ENCODE measurements at regions not wholly inside any gene's neighbourhood (a gene's known extent, or its start where the extent isn't known, plus 50 kb on each side); places are given as distances from the start of the nearest gene placed in this dataset.

DNA sequence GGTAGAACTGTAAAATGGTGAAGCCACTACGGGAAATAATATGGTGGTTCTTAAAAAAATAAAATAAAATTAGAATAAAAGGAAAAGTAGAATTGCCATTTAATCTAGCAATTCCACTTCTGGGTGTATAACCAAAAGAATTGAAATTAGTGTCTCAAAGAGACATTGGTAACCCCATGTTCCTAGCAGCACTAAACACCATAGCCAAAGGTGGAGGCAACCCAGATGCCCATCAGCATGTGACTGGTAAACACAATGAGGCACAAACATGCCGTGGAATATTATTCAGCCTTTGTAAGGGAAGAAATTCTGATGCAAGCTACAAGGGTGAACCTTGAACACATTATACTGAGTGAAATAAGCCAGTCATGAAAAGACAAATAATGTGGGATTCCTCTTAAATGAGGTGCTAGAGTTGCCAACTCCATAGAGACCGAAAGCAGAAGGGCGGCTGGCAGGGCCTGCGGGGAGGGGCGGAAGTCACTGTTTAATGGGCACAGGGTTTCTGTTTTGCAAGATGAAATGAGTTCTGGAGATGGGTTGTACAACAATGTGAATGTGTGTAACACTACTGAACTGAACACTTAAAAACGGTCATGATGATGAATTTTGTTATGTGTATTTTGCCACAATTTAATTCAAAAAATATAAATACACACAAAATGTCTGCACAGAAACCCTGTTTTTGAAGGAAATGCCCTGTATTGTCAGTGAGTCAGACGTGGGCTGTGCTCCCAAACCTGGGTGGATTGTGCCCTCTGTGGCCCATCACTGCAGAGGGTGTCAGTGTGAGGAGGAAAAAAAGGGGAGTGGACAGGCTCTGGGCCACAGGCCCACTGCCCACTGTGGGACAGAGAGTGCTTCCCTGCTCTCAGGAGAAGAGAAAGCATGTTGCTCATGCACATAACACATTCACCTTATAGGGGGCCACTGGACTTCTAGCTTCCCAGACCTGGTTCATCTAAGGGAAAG, 49.6 kb upstream of the CD93 start:
- H3K4me1 ChIP-seq: no peaks in the 10 kb centered on the region
- TF ChIP-seq, protein P1, sequence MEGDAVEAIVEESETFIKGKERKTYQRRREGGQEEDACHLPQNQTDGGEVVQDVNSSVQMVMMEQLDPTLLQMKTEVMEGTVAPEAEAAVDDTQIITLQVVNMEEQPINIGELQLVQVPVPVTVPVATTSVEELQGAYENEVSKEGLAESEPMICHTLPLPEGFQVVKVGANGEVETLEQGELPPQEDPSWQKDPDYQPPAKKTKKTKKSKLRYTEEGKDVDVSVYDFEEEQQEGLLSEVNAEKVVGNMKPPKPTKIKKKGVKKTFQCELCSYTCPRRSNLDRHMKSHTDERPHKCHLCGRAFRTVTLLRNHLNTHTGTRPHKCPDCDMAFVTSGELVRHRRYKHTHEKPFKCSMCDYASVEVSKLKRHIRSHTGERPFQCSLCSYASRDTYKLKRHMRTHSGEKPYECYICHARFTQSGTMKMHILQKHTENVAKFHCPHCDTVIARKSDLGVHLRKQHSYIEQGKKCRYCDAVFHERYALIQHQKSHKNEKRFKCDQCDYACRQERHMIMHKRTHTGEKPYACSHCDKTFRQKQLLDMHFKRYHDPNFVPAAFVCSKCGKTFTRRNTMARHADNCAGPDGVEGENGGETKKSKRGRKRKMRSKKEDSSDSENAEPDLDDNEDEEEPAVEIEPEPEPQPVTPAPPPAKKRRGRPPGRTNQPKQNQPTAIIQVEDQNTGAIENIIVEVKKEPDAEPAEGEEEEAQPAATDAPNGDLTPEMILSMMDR (IDR thresholded peaks at IDR 0.05): no peak
- intact Hi-C loops (cut with DNase I; ENCODE audit: low total_unique reads): loop anchor here (2.0 kb wide), 1 partner anchor 55 kb away; no protein-coding TSS in a partner anchor
- no peak overlapping the region for H3K27ac ChIP-seq
- DNase-seq: peak; percentile 48 to 72
- H3K9me3 ChIP-seq: no peaks in the 10 kb centered on the region
- no peaks in the 10 kb centered on the region for H3K36me3 ChIP-seq
- H3K4me3 ChIP-seq: no peak overlapping the region
- no peaks in the 10 kb centered on the region for H3K27me3 ChIP-seq

Data from tibial artery (tissue), 4 donors.